H9 (cell line): ENCODE measurements at regions not wholly inside any gene's neighbourhood (a gene's known extent, or its start where the extent isn't known, plus 50 kb on each side); places are given as distances from the start of the nearest gene placed in this dataset.

Source experiments
- DNase-seq: peaks from one replicate; pipeline ENCODE4 v3.0.0-alpha.2; 2017
- H2AFZ ChIP-seq: one replicate; pipeline ENCODE4 v1.6.1; 2013; ENCODE audit warnings: mild to moderate bottlenecking, low read length, control low read depth, moderate library complexity
- H2AK5ac ChIP-seq: 2 replicates; pipeline ENCODE4 v1.6.1; 2013; ENCODE audit warnings: low read length, control low read depth, mixed read lengths; ENCODE audit not compliant: insufficient read length
- H2BK120ac ChIP-seq: one replicate; pipeline ENCODE4 v1.6.1; 2013; ENCODE audit warnings: low read depth, mild to moderate bottlenecking, low read length, control low read depth, inconsistent platforms; ENCODE audit not compliant: poor library complexity, severe bottlenecking
- H2BK12ac ChIP-seq: 2 replicates; pipeline ENCODE4 v1.6.1; 2013; ENCODE audit warnings: low read length, control low read depth, mixed read lengths, low read depth; ENCODE audit not compliant: insufficient read length
- H2BK15ac ChIP-seq: 2 replicates; pipeline ENCODE4 v1.6.1; 2013; ENCODE audit warnings: low read depth, low read length, control low read depth
- H2BK20ac ChIP-seq: one replicate; pipeline ENCODE4 v1.6.1; 2013; ENCODE audit warnings: low read depth, mild to moderate bottlenecking, low read length, control low read depth, inconsistent platforms; ENCODE audit not compliant: poor library complexity, severe bottlenecking
- H2BK5ac ChIP-seq: 2 replicates; pipeline ENCODE4 v1.6.1; 2013; ENCODE audit warnings: low read length, control low read depth, mixed read lengths; ENCODE audit not compliant: insufficient read length
- H3K14ac ChIP-seq: 2 replicates; pipeline ENCODE4 v1.6.1; 2013; ENCODE audit warnings: low read length, control low read depth; ENCODE audit not compliant: insufficient read depth
- H3K18ac ChIP-seq: 2 replicates; pipeline ENCODE4 v1.6.1; 2013; ENCODE audit warnings: low read depth, mild to moderate bottlenecking, mixed read lengths, low read length, control low read depth; ENCODE audit not compliant: insufficient read length
- H3K23ac ChIP-seq: 2 replicates; pipeline ENCODE4 v1.6.1; 2013; ENCODE audit warnings: low read length, control low read depth, mixed read lengths, low read depth; ENCODE audit not compliant: insufficient read length
- H3K23me2 ChIP-seq: 2 replicates; pipeline ENCODE4 v1.6.1; 2013; ENCODE audit warnings: low read depth, mild to moderate bottlenecking, mixed read lengths, low read length, control low read depth; ENCODE audit not compliant: insufficient read length, poor library complexity, severe bottlenecking
- H3K27ac ChIP-seq: 2 replicates; pipeline ENCODE4 v1.5.1; 2013; ENCODE audit warnings: low read length, control low read depth, mixed read lengths, low read depth; ENCODE audit not compliant: insufficient read length
- H3K27me3 ChIP-seq: 2 replicates; pipeline ENCODE4 v1.6.1; 2013; ENCODE audit warnings: low read length, control low read depth, inconsistent platforms; ENCODE audit not compliant: insufficient read depth
- H3K4ac ChIP-seq: 2 replicates; pipeline ENCODE4 v1.6.1; 2013; ENCODE audit warnings: low read depth, mild to moderate bottlenecking, control low read depth, inconsistent platforms, low read length, moderate library complexity
- H3K4me1 ChIP-seq: 2 replicates; pipeline ENCODE4 v1.6.1; 2013; ENCODE audit warnings: low read length, control low read depth, inconsistent platforms; ENCODE audit not compliant: insufficient read depth
- H3K4me2 ChIP-seq: 2 replicates; pipeline ENCODE4 v1.6.1; 2013; ENCODE audit warnings: low read length, control low read depth, mixed read lengths; ENCODE audit not compliant: insufficient read length, insufficient read depth
- H3K56ac ChIP-seq: 2 replicates; pipeline ENCODE4 v1.6.1; 2013; ENCODE audit warnings: low read depth, mild to moderate bottlenecking, mixed read lengths, low read length, control low read depth; ENCODE audit not compliant: insufficient read length
- H3K79me1 ChIP-seq: 2 replicates; pipeline ENCODE4 v1.6.1; 2013; ENCODE audit warnings: low read depth, mild to moderate bottlenecking, moderate library complexity, low read length, control low read depth, inconsistent platforms; ENCODE audit not compliant: insufficient read depth, poor library complexity, severe bottlenecking
- H3K79me2 ChIP-seq: 2 replicates; pipeline ENCODE4 v1.6.1; 2013; ENCODE audit warnings: low read length, control low read depth, inconsistent platforms; ENCODE audit not compliant: insufficient read depth
- H3K9ac ChIP-seq: 2 replicates; pipeline ENCODE4 v1.6.1; 2013; ENCODE audit warnings: low read length, control low read depth, mixed read lengths; ENCODE audit not compliant: insufficient read length; ENCODE audit errors: extremely low read depth
- H3K9me3 ChIP-seq: one replicate; pipeline ENCODE4 v1.6.1; 2013; ENCODE audit warnings: low read depth, low read length, inconsistent platforms; ENCODE audit not compliant: control insufficient read depth
- H3T11ph ChIP-seq: one replicate; pipeline ENCODE4 v1.6.1; 2013; ENCODE audit warnings: mild to moderate bottlenecking, low read length, control low read depth, inconsistent platforms
- H4K20me1 ChIP-seq: one replicate; pipeline ENCODE4 v1.6.1; 2013; ENCODE audit not compliant: control insufficient read depth, insufficient read length, insufficient read depth
- H4K5ac ChIP-seq: 2 replicates; pipeline ENCODE4 v1.6.1; 2013; ENCODE audit warnings: low read depth, mild to moderate bottlenecking, mixed read lengths, low read length, control low read depth; ENCODE audit not compliant: insufficient read length
- H4K8ac ChIP-seq: replicated peaks from 2 replicates; pipeline ENCODE4 v1.6.1; 2013; ENCODE audit warnings: low read length, control low read depth, mixed read lengths, low read depth; ENCODE audit not compliant: insufficient read length
- H4K91ac ChIP-seq: 2 replicates; pipeline ENCODE4 v1.6.1; 2013; ENCODE audit warnings: low read depth, mild to moderate bottlenecking, moderate library complexity, mixed read lengths, low read length, control low read depth; ENCODE audit not compliant: insufficient read length
- H3K27ac Mint-ChIP-seq, 3 experiments: 2 replicates in 2 of 3; 3 replicates in 1 of 3; pipeline ENCODE4 v1.8.0; 2020 to 2021; ENCODE audit warnings: mixed read lengths in 3 of 3, mild to moderate bottlenecking in 1 of 3, moderate library complexity in 1 of 3
- H3K27me3 Mint-ChIP-seq: 2 replicates; pipeline ENCODE4 v1.8.0; 2021; ENCODE audit warnings: low read depth, mild to moderate bottlenecking, moderate library complexity, mixed read lengths
- H3K36me3 Mint-ChIP-seq, 3 experiments: 2 replicates in 2 of 3; 3 replicates in 1 of 3; pipeline ENCODE4 v1.8.0; 2020 to 2021; ENCODE audit warnings: low read depth in 3 of 3, mixed read lengths in 3 of 3; ENCODE audit not compliant: insufficient read depth in 1 of 3
- H3K4me1 Mint-ChIP-seq, 2 experiments: 2 replicates each; pipeline ENCODE4 v1.8.0; 2020; ENCODE audit warnings: mixed read lengths in 2 of 2
- H3K4me3 Mint-ChIP-seq, 2 experiments: 2 replicates in 1 of 2; 3 replicates in 1 of 2; pipeline ENCODE4 v1.8.0; 2020 to 2021; ENCODE audit warnings: mild to moderate bottlenecking in 2 of 2, mixed read lengths in 2 of 2, moderate library complexity in 1 of 2
- H3K9me3 Mint-ChIP-seq, 2 experiments: 2 replicates in 1 of 2; 3 replicates in 1 of 2; pipeline ENCODE4 v1.8.0; 2020; ENCODE audit warnings: mild to moderate bottlenecking in 2 of 2, mixed read lengths in 2 of 2, moderate library complexity in 1 of 2
- WGBS: extraction: QIAGEN DNeasy Blood & Tissue Kit; methylation state at CpG from one replicate; pipeline ENCODE4 v1.1.7; 2013; ENCODE audit warnings: missing lambda C conversion rate, low lambda C conversion rate, mixed read lengths; ENCODE audit not compliant: insufficient read length; ENCODE audit errors: extremely low coverage; 5-methylcytosine and 5-hydroxymethylcytosine counted together
- TF ChIP-seq, protein P1 (sequence below): fragments of 200-600 bp; sonication (generic); conservative IDR thresholded peaks from 3 replicates; pipeline ENCODE4 v1.8.0; 2021; ENCODE audit warnings: antibody characterized with exemption, mild to moderate bottlenecking

DNA sequence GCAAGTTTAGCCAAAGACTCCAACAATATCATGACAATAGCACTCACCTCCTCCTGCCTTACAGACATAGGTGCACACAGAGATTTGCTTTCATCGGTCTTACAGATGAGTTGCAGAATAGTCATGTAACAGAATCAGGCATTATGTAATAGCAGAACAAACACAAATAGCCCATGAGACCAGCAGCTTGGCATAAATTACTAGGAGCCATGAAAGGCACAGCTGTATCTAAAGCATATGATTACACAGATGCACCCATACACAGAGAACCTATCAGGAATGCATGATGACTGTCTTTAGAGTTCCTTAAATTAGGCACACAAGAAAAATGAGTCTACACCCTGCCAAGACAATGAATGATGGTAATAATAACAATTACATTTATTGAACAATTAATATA is 342.0 kb upstream of the XYLT1 start:
- Histone ChIP-seq H2BK15ac (no peak overlapping the region), H2BK120ac (no peak overlapping the region), H3T11ph (no peak overlapping the region), H3K79me1 (no peaks in the 10 kb centered on the region), H3K27me3 (no peaks in the 10 kb centered on the region), H3K79me2 (no peaks in the 10 kb centered on the region), H2BK12ac (no peak overlapping the region), H2BK5ac (no peak overlapping the region), H2AFZ (no peak overlapping the region), H3K4ac (no peak overlapping the region), H3K14ac (no peak overlapping the region), H4K20me1 (no peaks in the 10 kb centered on the region), H3K9me3 (peaks cover 23% of the 10 kb centered on the region), H3K56ac (no peak overlapping the region), H4K91ac (no peak overlapping the region), H4K5ac (no peak overlapping the region), H2BK20ac (no peak overlapping the region), H3K23ac (no peak overlapping the region), H3K27ac (no peak overlapping the region), H3K4me1 (no peaks in the 10 kb centered on the region), H3K23me2 (no peaks in the 10 kb centered on the region), H3K18ac (no peak overlapping the region), H3K4me2 (no peak overlapping the region), H4K8ac (no peak overlapping the region), H2AK5ac (no peak overlapping the region), H3K9ac (no peak overlapping the region)
- H3K27me3 Mint-ChIP-seq, result peaks cover 1% of the 10 kb centered on the region
- WGBS, result no CpG with 5 or more reads among the region's 1 CpG
- peaks cover 15 to 35% (median 23%) of the 10 kb centered on the region in 3 experiments for H3K36me3 Mint-ChIP-seq
- peaks cover 0 to 6% of the 10 kb centered on the region in 2 experiments; a peak in 3 of 4 replicates for H3K4me1 Mint-ChIP-seq
- peaks cover 24 to 33% of the 10 kb centered on the region in 2 experiments for H3K9me3 Mint-ChIP-seq
- no peak for DNase-seq
- H3K27ac Mint-ChIP-seq, result no peak overlapping the region
- TF ChIP-seq, protein P1, sequence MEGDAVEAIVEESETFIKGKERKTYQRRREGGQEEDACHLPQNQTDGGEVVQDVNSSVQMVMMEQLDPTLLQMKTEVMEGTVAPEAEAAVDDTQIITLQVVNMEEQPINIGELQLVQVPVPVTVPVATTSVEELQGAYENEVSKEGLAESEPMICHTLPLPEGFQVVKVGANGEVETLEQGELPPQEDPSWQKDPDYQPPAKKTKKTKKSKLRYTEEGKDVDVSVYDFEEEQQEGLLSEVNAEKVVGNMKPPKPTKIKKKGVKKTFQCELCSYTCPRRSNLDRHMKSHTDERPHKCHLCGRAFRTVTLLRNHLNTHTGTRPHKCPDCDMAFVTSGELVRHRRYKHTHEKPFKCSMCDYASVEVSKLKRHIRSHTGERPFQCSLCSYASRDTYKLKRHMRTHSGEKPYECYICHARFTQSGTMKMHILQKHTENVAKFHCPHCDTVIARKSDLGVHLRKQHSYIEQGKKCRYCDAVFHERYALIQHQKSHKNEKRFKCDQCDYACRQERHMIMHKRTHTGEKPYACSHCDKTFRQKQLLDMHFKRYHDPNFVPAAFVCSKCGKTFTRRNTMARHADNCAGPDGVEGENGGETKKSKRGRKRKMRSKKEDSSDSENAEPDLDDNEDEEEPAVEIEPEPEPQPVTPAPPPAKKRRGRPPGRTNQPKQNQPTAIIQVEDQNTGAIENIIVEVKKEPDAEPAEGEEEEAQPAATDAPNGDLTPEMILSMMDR, result no peak
- H3K4me3 Mint-ChIP-seq, result no peak overlapping the region
